HG03159 (cell line): ENCODE measurements at regions not wholly inside any gene's neighbourhood (a gene's known extent, or its start where the extent isn't known, plus 50 kb on each side); places are given as distances from the start of the nearest gene placed in this dataset.
"Not testable (repeated sequence)": the region's sequence is repeated elsewhere in the genome, so short reads cannot be mapped to it uniquely, and the experiment has no call there.

ENCODE experiments used
- ATAC-seq: cut with Tn5 transposase; IDR thresholded peaks from one replicate; pipeline ENCODE4 v1.9.1; 2021; ENCODE audit warnings: mild to moderate bottlenecking, moderate library complexity; ENCODE audit not compliant: unreplicated experiment

DNA sequence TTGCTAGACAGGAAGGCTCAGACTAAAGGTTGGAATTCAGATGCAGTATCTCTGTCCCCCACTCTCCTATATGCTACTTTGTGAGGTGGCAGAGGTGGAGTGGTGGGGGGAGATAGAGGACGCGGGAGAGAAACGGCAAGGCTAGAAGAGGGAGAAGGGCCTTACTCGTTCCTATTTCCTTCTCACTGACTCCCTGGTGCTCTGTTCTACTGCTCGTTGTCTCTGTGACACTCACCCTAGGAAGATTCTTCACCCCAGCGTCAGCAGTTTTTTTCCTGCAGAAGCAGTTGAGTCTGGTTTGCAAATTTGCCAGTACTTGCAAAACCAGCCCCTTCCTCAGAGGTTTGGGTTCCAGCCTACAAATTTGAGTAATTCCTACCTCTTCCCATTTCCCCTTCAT, 801.1 kb upstream of the SLC35B3 start:
- ATAC-seq = no peak

- ATAC-seq = no peak
These were observed 798.3 kb upstream of the SLC35B3 start for GRCh38 chr6:9233686-9234085.

GRCh38 chr6:9233226-9233625, 797.9 kb upstream of the SLC35B3 start:
- no peak for ATAC-seq

DNA sequence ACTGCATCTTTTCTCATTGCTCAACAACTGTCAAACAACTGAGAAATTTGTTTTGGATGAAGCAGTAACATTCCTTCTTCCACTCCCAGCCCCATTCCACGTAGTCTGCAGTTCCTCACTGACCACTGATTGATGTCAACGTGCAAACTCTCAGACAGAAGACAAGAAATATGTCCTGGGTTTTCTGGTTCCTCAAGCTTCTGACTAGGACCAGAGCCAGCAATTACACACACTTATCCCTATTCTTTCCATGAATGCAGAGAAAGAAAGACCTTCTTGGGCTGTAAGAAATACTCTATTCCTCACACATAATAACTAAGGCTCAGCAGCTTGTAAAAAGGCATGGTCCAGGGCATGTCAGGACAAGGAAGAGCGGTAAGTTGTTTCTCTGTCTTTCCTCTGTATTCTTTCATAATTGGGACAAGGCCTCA, 790.1 kb upstream of the SLC35B3 start:
- no peak for ATAC-seq

- ATAC-seq = no peak
These were observed 789.2 kb upstream of the SLC35B3 start for GRCh38 chr6:9224539-9224938.

DNA sequence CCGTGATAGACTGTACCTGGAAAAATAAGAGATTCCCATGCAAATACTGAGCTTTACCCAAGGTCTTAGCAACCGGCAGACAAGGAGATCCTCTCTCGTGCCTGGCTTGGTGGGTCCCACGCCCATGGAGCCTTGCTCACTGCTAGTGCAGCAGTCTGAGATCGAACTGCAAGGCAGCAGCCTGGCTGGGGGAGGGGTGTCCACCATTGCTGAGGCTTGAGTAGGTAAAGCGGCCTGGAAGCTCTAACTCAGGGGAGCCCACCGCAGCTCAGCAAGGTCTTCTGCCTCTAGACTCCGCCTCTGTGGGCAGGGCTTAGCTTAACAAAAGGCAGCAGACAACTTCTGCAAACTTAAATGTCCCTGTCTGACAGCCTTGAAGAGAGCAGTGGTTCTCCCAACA, 778.4 kb upstream of the SLC35B3 start:
- ATAC-seq = not testable (repeated sequence)

DNA sequence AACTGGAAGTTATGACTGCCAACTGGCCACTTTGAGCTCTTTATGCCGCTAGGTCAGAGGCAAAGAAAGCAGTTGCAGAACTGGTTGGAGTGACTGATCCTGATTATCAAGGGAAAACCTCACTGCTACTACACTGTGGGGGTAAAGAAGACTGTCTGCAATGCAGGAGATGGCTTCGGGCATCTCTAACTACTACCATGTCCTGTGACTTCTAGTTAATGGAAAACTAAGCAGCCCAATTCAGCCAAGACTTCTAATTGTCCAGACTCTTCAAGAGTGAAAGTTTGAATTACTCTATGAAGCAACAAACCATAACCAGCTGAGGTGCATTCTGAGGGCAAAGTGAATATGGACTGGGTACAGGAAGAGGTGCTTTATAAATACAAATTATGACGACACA, 773.6 kb upstream of the SLC35B3 start:
- no peak for ATAC-seq

DNA sequence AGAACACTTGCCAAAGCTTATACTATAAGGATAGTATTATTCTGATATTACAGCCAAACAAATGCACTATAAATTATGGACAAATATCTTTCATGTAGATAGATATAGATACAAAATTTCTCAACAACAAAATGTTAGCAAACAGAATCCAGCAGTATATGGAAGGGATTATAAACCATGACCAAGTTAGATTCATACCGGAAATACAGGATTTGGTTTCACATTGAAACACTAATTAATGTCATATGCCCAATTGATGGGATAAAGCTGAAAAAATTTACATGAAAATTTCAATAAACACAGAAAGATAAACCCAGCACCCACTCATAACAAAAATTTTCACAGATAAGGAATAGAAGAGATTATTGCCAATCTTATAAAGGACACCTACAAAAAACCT, 770.3 kb upstream of the SLC35B3 start:
- ATAC-seq = no peak

- no peak for ATAC-seq
These were observed 768.8 kb upstream of the SLC35B3 start for GRCh38 chr6:9204171-9204570.

- ATAC-seq = no peak
These were observed 765.4 kb upstream of the SLC35B3 start for GRCh38 chr6:9200712-9201111.

DNA sequence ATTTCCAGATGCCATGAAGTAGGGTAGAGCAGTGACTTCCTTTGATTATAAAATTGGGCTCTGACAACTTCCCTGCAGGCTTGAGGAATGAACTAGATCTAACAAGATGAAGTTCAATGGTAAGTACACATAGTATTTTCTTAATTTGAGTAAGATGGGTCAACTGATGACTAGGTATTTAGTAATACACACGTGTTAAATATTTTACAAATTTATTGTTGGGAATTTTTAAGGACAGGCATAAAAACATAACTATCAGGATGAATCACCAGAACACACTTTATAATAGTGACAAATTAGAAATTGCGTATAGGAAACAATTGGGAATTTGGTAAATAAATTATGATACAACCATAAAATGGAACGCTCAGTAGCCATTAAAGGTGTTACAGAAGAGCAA, 762.4 kb upstream of the SLC35B3 start:
- no peak for ATAC-seq

DNA sequence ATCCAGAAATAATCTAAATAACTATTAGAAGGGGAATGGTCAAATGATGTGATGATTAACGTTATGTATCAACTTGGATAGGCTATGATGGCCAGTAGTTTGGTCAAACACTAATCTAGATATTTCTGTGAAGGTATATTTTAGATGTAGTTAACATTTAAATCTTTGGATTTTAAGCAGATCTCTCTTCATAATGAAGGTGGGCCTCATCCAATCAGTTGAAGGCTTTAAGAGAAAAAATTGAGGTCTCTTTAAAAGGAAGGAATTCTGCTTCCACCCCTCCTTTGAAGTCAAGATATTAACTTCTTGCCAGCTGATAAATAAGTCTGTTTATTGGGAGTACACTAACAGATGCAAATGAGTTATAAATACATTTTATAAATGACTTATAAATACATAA, 760.0 kb upstream of the SLC35B3 start:
- no peak for ATAC-seq

DNA sequence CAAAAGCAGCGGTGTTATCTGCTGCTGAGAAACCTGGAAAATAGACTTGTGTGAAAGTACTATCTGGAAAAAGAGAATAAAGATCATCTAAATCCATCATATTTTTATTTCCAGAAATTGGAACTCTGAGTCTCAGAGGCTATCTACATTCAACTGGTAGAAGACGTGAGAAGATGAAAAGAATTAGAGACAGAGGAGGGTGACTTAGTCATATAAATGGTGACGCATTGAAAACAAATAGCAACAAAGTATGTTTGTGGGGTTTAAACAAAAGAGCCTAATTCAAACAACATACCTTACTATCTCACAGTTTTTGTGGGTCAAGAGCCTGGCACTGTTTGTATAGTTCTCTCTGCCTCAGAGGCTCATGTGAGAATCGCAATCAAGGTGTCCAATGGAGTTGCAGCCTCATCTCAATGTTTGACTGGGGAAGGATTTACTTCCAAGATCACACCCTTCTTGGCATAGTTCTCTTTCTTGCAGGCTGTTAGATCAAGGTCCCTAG, 757.1 kb upstream of the SLC35B3 start:
- ATAC-seq = no peak

DNA sequence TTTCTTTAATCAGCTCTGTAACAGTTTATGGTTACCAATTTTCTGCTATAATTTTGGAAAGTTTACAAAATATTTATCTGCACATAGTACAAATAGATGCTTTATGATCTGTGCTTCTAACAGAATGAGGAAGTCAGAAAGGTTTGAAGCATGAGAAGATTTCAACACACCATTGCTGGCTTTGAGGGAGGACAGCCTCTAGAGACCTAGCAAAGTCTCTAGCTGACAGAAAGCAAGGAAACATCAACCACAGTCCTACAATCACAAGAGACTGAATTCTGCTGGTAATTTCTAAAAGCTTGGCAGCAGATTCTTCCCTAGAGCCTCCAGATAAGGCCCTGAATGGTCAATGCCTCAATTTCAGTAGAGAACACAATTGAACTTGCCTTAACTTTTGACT, 750.8 kb upstream of the SLC35B3 start:
- no peak for ATAC-seq

GRCh38 chr6:9178071-9178470, 742.7 kb upstream of the SLC35B3 start:
- ATAC-seq = no peak

GRCh38 chr6:9173229-9173628, 737.9 kb upstream of the SLC35B3 start:
- ATAC-seq = no peak

GRCh38 chr6:9172096-9172495, 736.8 kb upstream of the SLC35B3 start:
- ATAC-seq = no peak

DNA sequence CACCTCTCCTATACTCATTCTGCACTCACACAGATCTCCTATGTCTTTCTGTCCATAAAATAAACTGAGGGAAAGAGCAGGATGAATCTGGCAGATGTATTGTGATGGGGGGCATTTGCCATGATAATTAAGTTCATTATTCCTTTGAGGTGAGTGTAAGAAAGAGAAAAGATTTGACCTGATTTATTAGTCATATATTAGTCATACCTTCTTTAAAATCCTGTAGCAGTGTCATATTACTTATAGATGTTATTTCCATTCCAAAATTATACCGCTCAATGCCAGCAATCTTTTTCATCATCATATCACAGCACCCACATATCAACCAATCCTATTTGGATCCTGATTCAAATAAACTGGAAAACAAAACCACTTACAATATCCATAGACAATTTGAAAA, 733.3 kb upstream of the SLC35B3 start:
- ATAC-seq = no peak

DNA sequence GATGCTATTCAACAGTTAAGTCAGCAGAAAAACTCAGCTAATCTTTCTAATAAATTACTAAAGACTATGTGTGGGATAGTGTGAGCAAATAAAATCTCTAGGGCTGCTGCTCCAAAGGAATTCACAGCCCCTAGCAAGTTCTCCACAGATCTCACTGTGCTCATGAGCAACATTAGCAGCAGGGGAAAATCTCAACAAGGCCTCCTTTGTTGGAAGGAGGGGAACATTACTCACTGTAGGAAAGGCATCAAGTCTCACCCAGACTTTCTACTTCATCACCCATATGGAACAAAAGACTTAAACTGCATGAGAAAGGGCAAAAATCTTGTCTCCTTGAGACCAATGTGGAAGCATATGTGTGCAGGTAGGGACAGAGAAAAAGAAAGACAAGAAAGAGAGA, 726.4 kb upstream of the SLC35B3 start:
- no peak for ATAC-seq

DNA sequence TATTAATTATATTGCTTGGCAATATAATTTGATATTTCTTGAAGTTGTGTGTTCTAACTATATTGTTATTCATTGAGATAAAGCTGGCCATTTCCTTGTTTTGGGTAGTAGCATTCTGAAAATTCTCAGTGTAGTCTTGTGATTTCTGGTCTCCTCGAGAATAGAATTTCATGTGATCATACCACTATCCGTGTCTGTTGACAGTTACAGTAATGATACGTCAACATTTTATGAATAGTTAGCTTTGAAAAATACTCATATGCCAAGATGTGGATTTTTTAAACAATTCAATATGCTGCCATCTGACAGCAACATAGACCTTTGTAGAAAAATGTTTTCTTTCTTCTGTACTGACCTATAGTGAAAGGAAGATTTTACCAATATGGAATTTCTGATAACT, 723.7 kb upstream of the SLC35B3 start:
- ATAC-seq = no peak

- no peak for ATAC-seq
These were observed 720.5 kb upstream of the SLC35B3 start for GRCh38 chr6:9155836-9156235.

DNA sequence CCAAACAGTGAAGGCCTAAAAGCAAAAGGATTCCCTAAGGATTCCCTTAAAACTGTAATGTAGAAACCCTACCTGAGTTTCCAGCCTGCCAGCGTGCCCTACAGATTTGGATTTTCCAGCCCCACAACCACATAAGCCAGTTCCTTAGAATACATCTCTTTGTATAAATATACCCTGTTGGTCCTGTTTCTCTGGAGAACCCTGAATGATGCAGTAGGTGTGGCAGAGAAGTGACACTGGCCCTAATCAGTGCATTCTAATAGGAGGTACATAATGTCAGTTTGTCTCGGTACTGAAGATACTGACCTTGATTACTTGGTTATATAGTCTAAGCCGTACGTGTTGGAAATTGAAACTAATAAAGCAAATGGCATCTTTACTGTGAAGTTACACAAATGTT, 707.8 kb upstream of the SLC35B3 start:
- ATAC-seq = no peak

DNA sequence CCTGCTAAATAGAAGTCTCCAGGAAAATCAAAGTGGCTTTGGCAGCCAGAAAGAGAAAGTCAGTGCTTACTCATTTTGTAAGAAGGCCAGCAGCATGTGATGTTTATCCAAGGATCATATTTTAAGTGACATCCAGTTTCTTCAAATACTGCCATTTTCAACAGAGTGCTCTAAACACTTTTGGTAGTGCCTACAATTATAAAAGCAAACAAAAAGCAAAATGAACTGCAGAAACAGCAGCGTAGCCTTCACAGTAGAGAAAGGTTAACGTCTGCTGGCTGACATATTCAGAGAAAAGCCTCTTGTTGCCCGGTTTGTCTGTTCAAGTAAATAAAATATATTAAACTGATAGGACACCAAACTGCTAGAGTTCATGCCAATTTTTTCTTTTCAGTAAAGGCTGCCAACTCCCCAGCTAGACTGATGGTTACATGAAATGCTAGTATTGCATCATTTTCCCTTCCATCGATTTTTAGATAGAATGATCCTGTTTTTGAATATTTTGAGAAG, 705.7 kb upstream of the SLC35B3 start:
- ATAC-seq = no peak

GRCh38 chr6:9140172-9140571, 704.8 kb upstream of the SLC35B3 start:
- ATAC-seq = no peak
